Lung (tissue), 11 donors: ENCODE measurements at regions not wholly inside any gene's neighbourhood (a gene's known extent, or its start where the extent isn't known, plus 50 kb on each side); places are given as distances from the start of the nearest gene placed in this dataset.

ENCODE experiments used
- ATAC-seq: fragments of 200-7000 bp; cut with Tn5 transposase; one replicate; pipeline ENCODE4 v1.9.1; 2020; ENCODE audit warnings: moderate number of reproducible peaks; ENCODE audit not compliant: insufficient read depth, low FRiP score
- DNase-seq, 3 donors: peaks; one replicate each; pipeline ENCODE4 v3.0.0-alpha.2; 2013 to 2017
- H3K27ac ChIP-seq, 2 donors: one replicate each; pipeline ENCODE4 v1.5.1; 2013; ENCODE audit warnings: mild to moderate bottlenecking in 2 of 2, moderate library complexity in 2 of 2, control low read depth in 1 of 2, inconsistent platforms in 1 of 2, low read depth in 1 of 2, low read length in 1 of 2
- H3K27me3 ChIP-seq, 3 donors: one replicate each; pipeline ENCODE4 v1.5.1; 2013; ENCODE audit warnings: low read length in 2 of 3; ENCODE audit not compliant: control insufficient read depth in 3 of 3, insufficient read depth in 3 of 3
- H3K36me3 ChIP-seq, 4 donors: one replicate each; pipeline ENCODE4 v1.5.1; 2013; ENCODE audit warnings: low read length in 4 of 4, mild to moderate bottlenecking in 1 of 4, moderate library complexity in 1 of 4; ENCODE audit not compliant: control insufficient read depth in 4 of 4, insufficient read depth in 4 of 4
- H3K4me1 ChIP-seq, 5 donors: one replicate each; pipeline ENCODE4 v1.5.1; 2013; ENCODE audit warnings: low read length in 5 of 5, mild to moderate bottlenecking in 2 of 5, moderate library complexity in 1 of 5; ENCODE audit not compliant: control insufficient read depth in 5 of 5, insufficient read depth in 5 of 5
- H3K4me3 ChIP-seq: one replicate; pipeline ENCODE4 v1.5.1; 2013; ENCODE audit warnings: mild to moderate bottlenecking, control low read depth, moderate library complexity
- H3K9ac ChIP-seq, 2 donors: one replicate each; pipeline ENCODE4 v1.5.1; 2013; ENCODE audit warnings: low read length in 2 of 2, control low read depth in 1 of 2; ENCODE audit not compliant: insufficient read depth in 1 of 2
- H3K9me3 ChIP-seq, 4 donors: one replicate each; pipeline ENCODE4 v1.5.1; 2013; ENCODE audit warnings: low read length in 3 of 4, mild to moderate bottlenecking in 1 of 4, moderate library complexity in 1 of 4; ENCODE audit not compliant: control insufficient read depth in 4 of 4, insufficient read depth in 3 of 4
- CTCF ChIP-seq: IDR thresholded peaks from 2 replicates; pipeline ENCODE4 v1.5.1; 2012; ENCODE audit warnings: mild to moderate bottlenecking; ENCODE audit errors: control extremely low read depth, extremely low read depth
- WGBS, 2 donors: extraction: QIAGEN DNeasy Blood & Tissue Kit; methylation state at CpG; one replicate each; pipeline ENCODE4 v1.1.7; 2013; 5-methylcytosine and 5-hydroxymethylcytosine counted together
- donor health status: control.
- donor health status: control.
- donor health status: Bipolar disorder and iron deficiency.
- donor health status: healthy.
- donor health status: DM: yes; HTN: yes; CAD: no.

- Histone ChIP-seq H3K27ac (no peak overlapping the region), H3K9ac (no peak overlapping the region), H3K4me1 (peaks cover 0 to 16% (median 3%) of the 10 kb centered on the region in 5 donors), H3K4me3 (no peak overlapping the region), H3K27me3 (no peaks in the 10 kb centered on the region), H3K9me3 (peaks cover 0 to 2% (median 0%) of the 10 kb centered on the region in 4 donors), H3K36me3 (no peaks in the 10 kb centered on the region)
- TF ChIP-seq CTCF, result no peak
- ATAC-seq (no peak), DNase-seq (no peak)
- 88 to 91% methylated on average over 7 of the region's 7 CpGs for WGBS, 2 donors
Measured at GRCh38 chr6:1143655-1144054, 168.2 kb upstream of the FOXQ1 start.

- no peak overlapping the region for H3K9ac ChIP-seq
- no peak for TF ChIP-seq CTCF
- WGBS, 2 donors, result 67 to 85% methylated on average over 4 of the region's 4 CpGs
- DNase-seq, result no peak
- no peak overlapping the region for H3K4me3 ChIP-seq
- no peaks in the 10 kb centered on the region for H3K36me3 ChIP-seq
- ATAC-seq, result no peak
- H3K4me1 ChIP-seq, result peaks cover 0 to 6% (median 0%) of the 10 kb centered on the region in 5 donors
- H3K27me3 ChIP-seq, result no peaks in the 10 kb centered on the region
- H3K27ac ChIP-seq, result no peak overlapping the region
- peaks cover 0 to 2% (median 0%) of the 10 kb centered on the region in 4 donors for H3K9me3 ChIP-seq
Measured at GRCh38 chr6:1139155-1139890, 172.6 kb upstream of the FOXQ1 start.

GRCh38 chr6:1137849-1138248 lies 174.0 kb upstream of the FOXQ1 start:
- Histone ChIP-seq H3K4me3 (no peak overlapping the region), H3K27me3 (no peaks in the 10 kb centered on the region), H3K4me1 (peaks cover 0 to 6% (median 0%) of the 10 kb centered on the region in 5 donors), H3K36me3 (no peaks in the 10 kb centered on the region), H3K9me3 (peaks cover 0 to 2% (median 0%) of the 10 kb centered on the region in 4 donors), H3K9ac (no peak overlapping the region), H3K27ac (no peak overlapping the region)
- WGBS, 2 donors, result 92 to 93% methylated on average over 6 of the region's 6 CpGs
- TF ChIP-seq CTCF, result no peak
- ATAC-seq, result no peak
- DNase-seq, result no peak

- peaks cover 0 to 10% (median 6%) of the 10 kb centered on the region in 5 donors for H3K4me1 ChIP-seq
- WGBS, 2 donors, result 59 to 84% methylated on average over 4 of the region's 4 CpGs
- H3K4me3 ChIP-seq, result no peak overlapping the region
- H3K27me3 ChIP-seq, result no peaks in the 10 kb centered on the region
- H3K9me3 ChIP-seq, result peaks cover 0 to 2% (median 0%) of the 10 kb centered on the region in 4 donors
- no peak overlapping the region for H3K27ac ChIP-seq
- TF ChIP-seq CTCF, result no peak
- DNase-seq (no peak), ATAC-seq (no peak)
- H3K36me3 ChIP-seq, result no peaks in the 10 kb centered on the region
- H3K9ac ChIP-seq, result no peak overlapping the region
Measured at GRCh38 chr6:1136827-1137226, 175.1 kb upstream of the FOXQ1 start.
